Liver (tissue), 2 donors: ENCODE measurements at regions not wholly inside any gene's neighbourhood (a gene's known extent, or its start where the extent isn't known, plus 50 kb on each side); places are given as distances from the start of the nearest gene placed in this dataset.

ENCODE experiments used
- MAX ChIP-seq: IDR thresholded peaks from 2 replicates; pipeline ENCODE4 v1.6.1; 2016; ENCODE audit warnings: antibody characterized with exemption
- SP1 ChIP-seq: IDR thresholded peaks from 2 replicates; pipeline ENCODE4 v1.6.1; 2018; ENCODE audit warnings: antibody characterized with exemption, mild to moderate bottlenecking
- donor health status: healthy.

GRCh38 chrX:786441-786881 lies 155.9 kb downstream of the SHOX start:
- TF ChIP-seq MAX = no peak
- no peak for TF ChIP-seq SP1
